CD4-positive, alpha-beta T cell treated with Interleukin-10 for 1 hour (primary cell): ENCODE measurements at regions not wholly inside any gene's neighbourhood (a gene's known extent, or its start where the extent isn't known, plus 50 kb on each side); places are given as distances from the start of the nearest gene placed in this dataset.

Source experiments
- DNase-seq: peaks from one replicate; pipeline ENCODE4 v3.0.0-alpha.2; 2020

DNA sequence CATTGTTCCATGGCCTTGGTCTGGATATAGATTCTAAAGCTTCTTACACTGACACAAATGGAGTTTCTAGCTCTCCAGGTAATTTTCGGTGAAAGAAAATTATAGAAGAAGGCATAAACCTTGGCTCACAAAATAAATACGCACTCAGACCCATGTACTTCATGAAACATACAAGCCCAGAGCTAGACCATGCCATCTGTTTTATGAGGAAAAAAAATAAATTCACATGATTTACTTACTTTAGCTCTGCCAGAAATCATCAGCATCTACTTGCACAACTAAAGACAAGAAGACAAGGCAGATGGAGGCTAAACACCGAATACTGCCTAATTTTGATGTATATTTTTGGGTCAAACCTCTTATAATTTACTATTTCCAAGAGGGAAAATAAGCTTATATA, 197.4 kb upstream of the KLF14 start:
- no peak for DNase-seq

DNA sequence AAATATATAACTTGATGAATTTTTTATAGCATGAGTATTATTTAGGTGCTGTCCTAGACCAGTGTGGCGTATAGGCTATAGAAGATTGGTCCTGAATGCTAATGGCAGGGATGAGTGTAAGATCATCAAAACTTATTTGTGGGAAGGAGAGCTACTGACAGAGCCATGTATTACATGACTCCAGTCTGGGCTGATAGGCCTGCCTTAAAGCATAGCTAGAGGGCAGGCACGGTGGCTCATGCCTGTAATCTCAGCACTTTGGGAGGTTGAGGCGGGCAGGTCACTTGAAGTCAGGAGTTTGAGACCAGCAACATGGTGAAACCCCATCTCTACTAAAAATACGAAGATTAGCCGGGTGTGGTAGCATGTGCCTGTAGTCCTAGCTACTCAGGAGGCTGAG, 198.1 kb upstream of the KLF14 start:
- DNase-seq, result no peak

DNA sequence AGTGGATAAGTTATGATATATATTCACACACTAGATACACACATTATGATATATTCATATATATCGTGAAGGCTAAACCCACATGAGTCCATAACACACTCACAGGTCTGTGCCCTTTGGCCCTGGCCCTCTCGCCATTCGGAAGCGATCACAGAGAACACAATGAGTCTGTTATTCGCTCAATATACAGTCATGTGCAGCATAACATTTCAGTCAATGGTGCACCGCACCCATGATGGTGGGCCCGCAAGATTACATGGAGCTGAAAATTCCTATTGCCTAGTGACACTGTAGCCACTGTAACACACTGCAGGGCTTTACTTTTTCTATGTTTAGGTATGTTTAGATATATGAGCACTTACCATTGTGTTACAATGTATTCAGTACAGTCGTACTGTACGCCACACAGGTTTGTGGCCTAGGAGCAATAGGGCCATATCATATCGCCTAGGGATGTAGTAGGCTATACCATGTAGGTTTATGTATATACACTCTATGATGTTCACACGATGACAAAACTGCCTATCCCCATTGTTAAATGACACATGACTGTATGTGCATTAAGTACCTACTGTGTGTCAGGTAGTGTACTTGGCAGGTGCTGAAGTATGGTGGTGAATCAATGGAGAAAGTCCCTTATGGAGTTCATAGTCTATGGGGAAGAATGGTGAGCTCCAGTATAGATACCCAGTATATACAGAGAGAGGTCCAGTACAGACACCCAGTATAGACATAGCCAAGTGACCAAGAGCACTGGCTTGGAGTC, 198.8 kb upstream of the KLF14 start:
- DNase-seq, result no peak

DNA sequence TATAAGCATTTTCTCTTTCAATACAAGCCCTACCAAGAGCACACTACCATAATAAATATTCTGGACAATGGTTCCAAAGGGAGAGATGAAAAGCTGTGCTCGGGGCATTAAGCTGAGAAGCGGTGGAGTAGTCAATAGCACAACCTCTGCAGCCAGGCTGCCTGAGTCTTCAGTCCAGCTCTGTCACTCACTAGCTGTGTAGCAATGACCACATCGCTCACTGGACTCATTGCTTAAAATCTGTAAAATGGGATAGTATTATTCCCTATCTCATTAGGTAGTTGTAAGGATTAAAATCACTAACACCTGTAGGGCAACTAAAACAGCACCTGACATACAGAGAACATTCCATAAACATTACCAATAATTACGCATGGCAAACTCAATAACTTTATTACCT, 199.9 kb upstream of the KLF14 start:
- DNase-seq, result no peak

DNA sequence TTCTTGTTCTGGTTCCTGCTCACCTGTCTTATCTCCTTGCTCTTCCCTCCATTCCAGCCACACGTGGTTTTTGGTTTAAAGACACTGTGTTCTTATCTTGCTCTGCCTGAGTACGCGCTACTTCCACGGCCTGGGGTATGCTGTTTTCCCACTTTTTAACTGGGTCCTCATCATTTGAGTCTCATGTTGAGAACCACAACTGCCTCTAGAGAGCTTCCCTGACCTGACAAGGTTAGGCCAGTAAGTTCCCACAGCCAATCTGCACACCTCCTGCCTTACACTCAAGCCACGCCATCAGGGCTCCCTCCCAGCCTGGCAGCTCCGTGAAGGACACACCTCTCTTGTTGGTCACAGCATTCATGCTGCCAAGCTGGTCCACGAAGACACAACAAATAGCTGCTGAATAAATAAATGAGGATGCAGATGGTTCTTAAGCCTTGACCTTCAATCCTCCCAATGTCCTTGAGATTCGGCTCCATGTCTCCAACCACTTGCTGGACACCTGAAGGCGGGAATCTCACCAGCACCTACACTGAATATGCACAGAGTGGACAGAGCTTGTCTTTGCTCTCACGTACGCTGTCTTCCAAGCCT, 201.7 kb upstream of the KLF14 start:
- no peak for DNase-seq

DNA sequence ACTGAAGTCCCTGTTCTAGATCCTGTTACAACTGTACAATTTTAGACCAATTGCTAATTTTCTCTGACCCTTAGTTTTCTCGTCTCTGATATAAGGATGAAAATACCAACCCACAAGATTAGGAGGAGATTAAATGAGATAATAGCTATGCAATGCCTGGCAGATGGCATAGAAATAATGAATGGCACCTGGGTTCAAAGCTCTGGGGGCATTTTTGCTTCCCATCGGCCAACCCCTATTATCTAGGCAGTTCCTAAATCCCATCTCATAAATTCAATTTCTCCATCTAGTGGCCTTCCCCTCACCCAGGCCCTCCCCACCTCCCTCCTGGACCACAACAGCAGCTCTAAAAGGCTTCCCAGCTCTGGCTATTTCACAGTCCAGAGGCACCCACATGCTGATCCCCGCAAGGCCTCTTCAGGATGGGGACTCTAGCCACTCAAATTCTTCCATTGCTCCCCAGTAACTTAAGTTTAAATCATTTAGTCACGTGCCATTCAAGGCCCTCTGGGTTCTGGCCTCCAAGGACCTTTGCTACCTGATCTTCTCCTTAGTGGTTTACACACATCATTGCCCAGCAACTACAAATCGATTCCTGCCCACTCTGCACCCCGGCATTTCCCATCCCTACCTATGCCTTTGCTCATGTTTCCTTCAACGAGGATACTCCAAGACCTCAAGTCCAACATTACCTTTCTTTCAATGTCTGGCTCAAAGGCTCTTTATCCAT, 202.4 kb upstream of the KLF14 start:
- no peak for DNase-seq

DNA sequence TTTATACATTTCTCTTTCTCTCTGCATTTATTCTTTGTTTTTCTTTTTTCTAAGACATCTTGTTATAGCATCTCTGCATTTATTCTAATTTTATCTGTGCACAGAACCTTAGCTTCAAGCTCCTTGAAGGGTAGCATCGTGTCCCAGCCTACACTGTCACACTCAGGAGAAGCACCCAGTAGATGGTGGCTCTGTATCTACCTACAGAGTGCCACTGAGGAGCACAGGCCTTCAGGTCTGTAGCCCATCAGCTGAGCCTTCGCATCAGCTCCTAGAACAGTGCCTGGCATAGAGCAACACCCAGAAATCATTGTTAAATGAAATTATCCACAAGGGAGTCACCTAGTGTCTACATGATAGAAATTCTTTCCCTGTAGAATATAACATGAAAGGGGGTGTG, 203.0 kb upstream of the KLF14 start:
- DNase-seq, result no peak

DNA sequence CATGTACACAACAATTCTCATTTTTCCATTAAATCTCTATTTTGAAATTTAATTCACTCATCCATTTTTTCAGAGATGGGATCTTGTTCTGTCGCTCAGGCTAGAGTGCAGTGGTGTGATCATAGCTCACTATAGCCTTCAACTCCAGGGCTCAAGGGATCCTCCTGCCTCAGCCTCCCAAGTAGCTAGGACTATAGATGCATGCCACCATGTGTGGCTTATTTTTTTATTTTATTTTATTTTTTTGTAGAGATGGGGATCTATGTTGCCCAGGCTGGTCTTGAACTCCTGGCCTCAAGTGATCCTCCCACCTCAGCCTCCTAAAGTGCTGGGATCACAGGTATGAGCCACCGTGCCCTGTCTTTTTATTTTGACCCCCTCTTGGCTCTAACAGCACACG, 203.8 kb upstream of the KLF14 start:
- DNase-seq, result no peak

DNA sequence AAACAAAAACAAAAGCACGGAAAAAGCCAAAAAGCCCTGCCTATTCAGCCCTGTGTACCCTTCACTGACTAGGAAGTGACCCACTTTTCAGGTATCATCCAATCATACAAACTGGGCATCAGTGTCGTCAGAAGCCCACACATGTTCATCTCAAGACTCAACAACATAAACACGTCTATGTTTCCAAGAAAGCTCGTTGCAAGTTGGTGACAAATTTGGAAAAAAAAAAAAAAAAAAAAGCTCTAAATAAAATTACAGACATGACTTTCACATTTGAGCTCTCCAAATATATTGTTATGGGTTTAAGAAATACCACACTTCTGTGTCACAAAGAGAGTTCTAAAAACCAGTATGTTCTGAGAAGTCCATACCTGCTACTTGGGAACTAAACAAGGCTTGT, 204.7 kb upstream of the KLF14 start:
- peak; percentile 87 for DNase-seq

DNA sequence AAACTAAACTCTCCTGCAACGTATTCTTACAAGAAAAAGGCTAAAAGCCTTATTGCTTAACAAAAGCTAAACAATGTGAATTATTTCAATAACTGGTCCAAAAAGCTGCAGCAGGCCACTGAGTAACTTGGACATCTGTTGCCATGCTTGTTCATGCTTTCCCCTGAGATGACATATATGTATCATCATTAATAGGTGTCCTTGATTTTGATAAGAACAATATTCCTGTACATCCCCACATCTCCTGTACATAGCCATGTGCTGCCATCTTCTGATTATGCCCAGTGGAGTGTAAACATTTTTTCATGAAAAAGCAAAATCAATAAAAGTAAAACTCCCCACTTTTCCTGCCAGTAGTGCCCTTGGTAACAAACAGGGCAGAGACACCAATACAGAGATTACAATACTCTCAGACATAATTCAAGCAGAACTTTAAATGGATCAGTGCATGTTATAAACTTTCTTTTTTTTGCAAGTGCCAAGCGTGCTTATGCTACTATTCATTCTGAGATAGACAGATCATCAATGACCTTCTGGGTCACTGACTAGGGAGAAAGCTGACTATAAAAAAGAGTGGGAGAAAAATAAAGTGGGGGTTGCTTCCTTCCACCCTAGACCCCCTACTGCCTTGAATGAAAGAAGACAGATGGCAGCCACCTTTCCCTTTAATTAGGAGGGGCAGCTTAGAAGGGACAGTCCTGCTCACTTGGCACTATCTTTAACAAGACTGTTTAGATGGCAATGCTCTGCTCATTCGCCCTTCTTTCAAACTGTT, 205.5 kb upstream of the KLF14 start:
- no peak for DNase-seq

DNA sequence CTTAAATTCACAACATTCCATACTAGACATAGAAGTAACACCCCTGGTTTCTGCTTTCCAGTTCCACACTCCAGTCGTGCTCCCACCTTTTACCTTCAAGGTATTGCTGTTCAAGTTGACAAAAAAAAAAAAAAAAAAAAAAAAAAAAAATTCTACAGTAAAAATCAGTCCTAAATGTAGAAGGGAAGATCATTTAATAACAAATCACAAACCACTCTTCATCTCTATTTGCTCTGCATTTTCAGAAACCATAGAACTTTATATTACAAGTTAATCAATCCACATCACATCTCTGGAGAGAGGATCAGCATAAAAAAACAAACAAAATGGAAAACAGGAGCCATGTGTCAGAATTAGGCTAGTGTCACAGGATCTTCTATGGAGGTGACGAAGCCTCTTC, 206.3 kb upstream of the KLF14 start:
- no peak for DNase-seq

DNA sequence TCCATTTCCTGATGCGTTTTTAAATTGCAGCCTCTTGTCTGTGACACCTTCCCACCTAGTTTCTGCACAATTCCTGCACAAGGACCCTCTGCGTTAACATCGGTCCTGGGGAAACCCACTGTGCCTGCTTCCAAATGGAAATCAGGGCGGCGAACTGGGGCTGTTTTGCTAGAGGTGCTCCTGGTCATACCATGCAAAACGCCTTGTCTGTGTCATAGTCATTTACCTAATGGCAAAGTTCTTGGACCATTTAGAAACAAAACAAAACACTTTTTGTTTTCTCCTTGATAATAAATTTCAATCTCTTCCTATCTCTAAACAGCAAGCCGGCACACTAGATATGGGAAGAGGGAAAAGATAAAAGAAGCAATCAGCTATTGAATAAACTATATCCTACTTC, 206.9 kb upstream of the KLF14 start:
- DNase-seq, result no peak

DNA sequence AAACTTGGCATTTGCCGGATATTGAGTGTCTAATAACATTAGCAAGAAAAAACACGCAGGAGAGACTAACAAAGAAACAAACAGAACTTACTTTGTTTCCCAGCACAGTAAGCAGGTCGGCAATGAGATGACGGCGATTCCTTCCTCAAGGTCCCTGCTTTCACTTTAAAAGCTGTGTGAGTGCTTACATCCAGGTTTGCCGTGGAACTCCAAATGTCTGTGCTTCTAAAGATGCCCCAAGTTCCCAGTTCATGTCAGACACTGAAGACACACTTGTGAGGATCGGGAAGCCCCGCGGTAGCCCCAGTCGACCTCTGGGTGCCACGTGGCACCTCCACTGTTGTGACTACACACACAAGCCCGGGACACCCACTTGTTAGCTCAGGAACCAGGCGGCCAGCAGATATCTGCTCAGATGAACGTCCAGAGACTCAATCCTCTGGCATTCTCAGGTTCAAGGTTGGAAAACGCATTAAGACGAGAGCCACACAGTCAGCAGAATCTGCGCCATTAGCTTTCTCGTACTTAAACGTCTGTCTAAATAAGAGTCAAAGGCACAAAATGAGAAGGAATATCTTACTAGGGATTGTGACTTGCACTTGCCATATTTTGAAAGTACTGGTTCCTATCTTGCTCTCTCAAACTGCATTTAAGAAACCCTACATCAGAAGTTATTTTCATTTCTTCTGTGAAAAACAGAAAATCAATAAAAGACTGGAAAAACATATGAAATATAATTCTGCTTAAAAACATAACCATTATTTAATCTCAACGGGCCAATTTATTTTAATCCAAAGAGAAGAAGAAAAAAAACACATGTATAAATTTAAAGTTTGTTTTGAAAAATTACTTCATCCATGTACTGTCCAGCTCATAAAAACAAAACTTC, 207.6 kb upstream of the KLF14 start:
- peak; percentile 84 for DNase-seq

DNA sequence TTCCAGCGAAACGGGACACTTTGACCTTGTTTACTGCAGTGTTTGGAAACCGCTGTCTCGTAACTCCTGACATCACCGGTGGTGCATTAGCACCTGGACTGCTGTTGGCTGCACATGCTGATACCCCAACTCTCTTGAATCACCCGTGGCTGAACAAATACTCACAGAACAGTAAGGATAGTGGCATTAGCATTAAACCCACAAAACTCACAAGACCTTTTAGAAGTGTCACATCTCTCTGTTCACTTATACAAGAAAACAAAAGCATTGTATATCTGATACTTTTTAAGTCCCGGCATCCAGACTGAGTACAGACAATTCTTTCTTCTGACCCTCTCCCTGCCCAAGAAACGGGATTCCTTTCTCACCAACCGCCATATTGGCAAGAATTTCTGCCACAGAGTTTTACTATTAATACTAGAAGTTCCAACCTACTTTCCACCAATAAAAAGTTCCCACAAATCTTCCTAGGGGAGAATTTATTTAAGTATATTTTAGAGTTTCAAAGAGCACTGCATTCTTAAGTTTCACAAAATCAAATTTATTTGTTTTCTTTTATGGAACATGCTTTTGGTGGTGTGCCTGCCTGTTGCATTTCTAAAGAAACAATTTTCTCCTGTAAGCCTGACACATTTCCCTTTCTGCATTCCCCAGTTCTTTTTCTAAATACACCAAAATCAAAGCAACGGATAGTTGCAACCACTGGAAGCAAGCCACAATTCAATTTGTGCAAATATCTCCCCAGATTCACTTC, 208.4 kb upstream of the KLF14 start:
- DNase-seq, result peak; percentile 89

DNA sequence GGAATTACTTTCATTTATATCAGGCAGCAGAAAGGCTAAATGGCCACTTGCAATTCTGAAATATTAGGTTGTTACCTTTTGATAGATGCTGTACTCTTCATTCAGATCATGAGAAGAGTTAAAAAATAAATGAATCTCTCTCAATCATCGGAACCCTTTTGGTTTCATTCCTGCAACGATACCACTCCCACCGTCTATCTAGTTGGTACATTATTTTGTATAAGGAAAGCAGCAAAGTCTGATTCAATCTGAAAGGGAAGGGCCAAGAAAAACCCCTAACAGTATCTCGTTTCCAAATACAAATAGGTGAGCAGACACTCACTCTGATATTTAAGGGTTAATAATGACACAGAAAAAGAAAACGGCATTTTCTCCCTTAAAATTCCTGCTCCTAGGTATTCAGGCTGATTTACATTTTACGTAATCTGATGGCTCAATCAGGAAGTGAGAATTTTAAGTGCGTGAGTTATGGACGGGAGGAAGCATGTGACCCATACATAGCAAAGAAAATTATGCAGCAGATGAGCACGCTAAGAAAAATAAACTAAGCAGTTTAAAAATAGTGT, 209.4 kb upstream of the KLF14 start:
- peak; percentile 75 for DNase-seq

DNA sequence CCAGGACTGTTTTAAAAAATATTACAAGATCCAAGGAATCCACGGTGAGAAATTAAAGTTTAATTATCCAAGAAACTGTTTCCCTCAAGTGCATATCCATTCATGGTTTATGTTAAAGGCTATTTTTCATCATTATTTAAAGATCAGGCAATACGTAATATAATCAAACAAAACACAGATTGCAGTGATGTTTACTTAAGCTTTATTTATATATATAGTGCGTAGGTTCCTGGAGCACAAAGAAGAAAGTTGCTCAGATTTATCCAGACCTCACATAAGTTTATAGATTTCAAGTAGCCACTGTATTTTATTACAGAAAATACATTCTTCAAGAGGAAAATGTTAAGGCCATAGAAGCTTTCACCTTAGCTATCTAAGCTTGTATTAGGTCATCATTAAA, 210.0 kb upstream of the KLF14 start:
- peak; percentile 15 for DNase-seq

DNA sequence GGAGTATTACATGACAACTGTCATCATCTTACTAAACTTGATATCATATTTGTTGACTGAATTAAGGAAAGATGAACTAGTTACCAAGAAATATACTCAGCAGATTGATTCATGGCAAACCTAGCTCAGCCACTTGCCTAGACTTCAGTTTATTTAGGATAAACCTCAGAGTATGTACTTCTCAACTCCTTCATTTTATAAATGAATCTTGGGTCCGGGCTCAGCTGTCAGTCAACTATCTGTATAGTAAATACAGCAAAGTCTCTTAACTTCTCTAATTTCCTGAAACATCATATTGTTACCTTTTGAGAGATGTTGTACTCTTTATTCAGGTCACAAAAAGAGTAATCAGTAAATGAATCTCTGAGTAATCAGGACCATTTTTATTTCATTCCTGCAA, 211.0 kb upstream of the KLF14 start:
- no peak for DNase-seq

DNA sequence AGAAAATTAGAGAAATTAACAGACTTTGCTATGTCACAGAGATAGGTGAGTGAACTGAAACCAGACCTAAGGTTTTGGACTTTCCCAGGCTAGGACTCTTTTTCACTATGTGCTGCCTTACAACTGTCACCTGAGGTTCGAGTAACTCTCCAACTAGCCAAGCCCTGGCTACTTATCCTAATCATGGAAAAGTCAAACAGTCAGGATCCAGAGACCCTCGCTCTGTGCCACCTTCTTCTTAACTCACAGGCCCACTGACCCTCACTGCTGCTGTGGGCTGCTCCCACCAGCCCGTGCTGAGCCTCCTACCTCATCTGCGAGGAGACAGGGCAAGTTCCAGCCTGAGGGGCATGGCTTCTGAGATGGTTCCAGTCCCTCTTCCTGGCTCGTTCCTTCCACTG, 211.4 kb upstream of the KLF14 start:
- DNase-seq, result peak; percentile 68

DNA sequence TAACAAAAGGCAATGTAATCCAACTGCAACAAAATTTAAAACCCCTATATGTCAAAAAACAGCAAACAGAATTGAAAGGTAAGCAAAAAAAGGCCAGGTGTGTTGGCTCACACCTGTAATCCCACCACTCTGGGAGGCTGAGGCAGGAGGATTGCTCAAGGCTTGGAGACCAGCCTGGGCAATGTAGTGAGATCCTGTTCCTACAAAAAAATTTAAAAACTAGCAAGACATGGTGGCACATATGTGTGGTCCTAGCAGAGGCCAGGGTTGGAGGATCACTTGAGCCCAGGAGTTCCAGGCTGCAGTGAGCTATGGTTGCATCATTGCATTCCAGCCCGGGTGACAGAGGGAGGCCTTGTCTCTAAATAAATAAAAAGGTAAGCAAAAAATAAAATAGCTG, 212.1 kb upstream of the KLF14 start:
- DNase-seq, result peak; percentile 14

DNA sequence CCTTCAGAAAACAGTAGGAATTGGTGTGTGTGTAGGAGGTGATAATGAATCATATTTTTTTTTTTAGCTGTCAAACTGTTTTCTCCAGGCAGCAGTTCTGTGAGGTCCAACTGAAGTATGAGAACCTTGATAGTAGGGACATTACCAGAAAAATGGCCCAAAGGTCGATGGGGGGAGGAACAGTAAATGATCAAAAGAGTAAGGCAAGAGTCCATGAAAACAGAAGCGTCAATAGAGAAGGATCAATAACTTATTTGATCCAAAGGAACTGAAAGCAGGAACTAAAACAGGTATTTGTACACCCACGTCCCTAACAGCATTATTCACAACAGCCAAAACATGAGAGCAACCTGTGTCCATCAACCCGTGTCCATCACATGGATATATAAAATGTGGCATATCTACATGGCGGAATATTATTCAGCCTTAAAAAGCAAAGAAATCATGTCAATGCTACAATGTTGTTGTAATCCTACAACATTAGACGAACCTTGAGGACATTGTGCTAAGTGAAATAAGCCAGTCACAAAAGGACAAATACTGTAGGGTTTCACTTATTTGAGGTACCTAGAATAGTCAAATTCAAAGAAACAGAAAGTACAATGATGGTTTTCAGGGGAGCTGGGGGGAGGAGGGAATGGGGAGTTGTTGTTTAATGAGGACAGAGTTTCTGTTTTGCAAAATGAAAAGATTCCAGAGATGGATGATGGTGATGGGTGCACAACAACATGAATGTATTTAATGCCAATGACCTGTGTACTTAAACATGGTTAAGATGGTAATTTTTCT, 214.0 kb upstream of the KLF14 start:
- DNase-seq, result peak; percentile 69
